Nephron (organoid): ENCODE measurements at regions not wholly inside any gene's neighbourhood (a gene's known extent, or its start where the extent isn't known, plus 50 kb on each side); places are given as distances from the start of the nearest gene placed in this dataset.

Experiments used
- H3K27ac Mint-ChIP-seq, 3 experiments: 2 replicates each; pipeline ENCODE4 v1.8.0; 2020; ENCODE audit warnings: mixed read lengths in 3 of 3, mild to moderate bottlenecking in 2 of 3, moderate library complexity in 1 of 3
- H3K27me3 Mint-ChIP-seq: 2 replicates; pipeline ENCODE4 v1.8.0; 2021; ENCODE audit warnings: low read depth, mild to moderate bottlenecking, moderate library complexity, mixed read lengths
- H3K36me3 Mint-ChIP-seq: 2 replicates; pipeline ENCODE4 v1.8.0; 2020; ENCODE audit warnings: low read depth, mixed read lengths
- H3K4me1 Mint-ChIP-seq: 2 replicates; pipeline ENCODE4 v1.8.0; 2020; ENCODE audit warnings: mixed read lengths
- H3K4me3 Mint-ChIP-seq, 3 experiments: 2 replicates each; pipeline ENCODE4 v1.8.0; 2020; ENCODE audit warnings: mild to moderate bottlenecking in 3 of 3, mixed read lengths in 3 of 3, moderate library complexity in 2 of 3
- H3K9me3 Mint-ChIP-seq: 2 replicates; pipeline ENCODE4 v1.8.0; 2020; ENCODE audit warnings: mixed read lengths
- TF ChIP-seq, protein P1 (sequence below), 3 experiments: fragments of 200-600 bp; sonication (generic); IDR thresholded peaks; one replicate each; pipeline ENCODE4 v1.5.0; 2021; ENCODE audit warnings: antibody characterized with exemption in 3 of 3; ENCODE audit not compliant: unreplicated experiment in 3 of 3

DNA sequence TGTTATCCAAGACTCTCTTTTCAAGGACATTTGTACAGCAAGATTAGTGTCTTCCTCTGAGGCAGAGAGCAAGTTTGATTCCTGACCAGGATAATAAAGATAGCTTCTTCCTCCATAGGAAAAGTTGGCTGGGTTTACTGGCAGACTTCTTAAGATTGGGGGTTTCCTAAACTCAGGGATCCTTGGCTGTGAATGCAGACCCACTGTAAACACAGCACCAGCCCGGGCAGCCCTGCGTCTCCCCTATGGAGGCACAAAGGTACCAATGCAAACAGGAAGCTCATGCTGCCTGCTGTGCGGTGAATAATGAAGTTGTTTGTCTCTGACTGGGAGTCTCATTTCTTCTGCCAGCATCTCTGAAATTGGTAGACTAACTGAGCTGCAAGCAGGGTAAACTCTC lies 96.2 kb upstream of the ARHGAP28 start:
- TF ChIP-seq, protein P1, sequence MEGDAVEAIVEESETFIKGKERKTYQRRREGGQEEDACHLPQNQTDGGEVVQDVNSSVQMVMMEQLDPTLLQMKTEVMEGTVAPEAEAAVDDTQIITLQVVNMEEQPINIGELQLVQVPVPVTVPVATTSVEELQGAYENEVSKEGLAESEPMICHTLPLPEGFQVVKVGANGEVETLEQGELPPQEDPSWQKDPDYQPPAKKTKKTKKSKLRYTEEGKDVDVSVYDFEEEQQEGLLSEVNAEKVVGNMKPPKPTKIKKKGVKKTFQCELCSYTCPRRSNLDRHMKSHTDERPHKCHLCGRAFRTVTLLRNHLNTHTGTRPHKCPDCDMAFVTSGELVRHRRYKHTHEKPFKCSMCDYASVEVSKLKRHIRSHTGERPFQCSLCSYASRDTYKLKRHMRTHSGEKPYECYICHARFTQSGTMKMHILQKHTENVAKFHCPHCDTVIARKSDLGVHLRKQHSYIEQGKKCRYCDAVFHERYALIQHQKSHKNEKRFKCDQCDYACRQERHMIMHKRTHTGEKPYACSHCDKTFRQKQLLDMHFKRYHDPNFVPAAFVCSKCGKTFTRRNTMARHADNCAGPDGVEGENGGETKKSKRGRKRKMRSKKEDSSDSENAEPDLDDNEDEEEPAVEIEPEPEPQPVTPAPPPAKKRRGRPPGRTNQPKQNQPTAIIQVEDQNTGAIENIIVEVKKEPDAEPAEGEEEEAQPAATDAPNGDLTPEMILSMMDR (IDR thresholded peaks at IDR 0.05; ENCODE audit: unreplicated experiment in 3 of 3), result no peak
- H3K27ac Mint-ChIP-seq, result peak overlapping the region; percentile 27 to 92 (median 92)
- peaks cover 8% of the 10 kb centered on the region for H3K9me3 Mint-ChIP-seq
- H3K27me3 Mint-ChIP-seq, result no peaks in the 10 kb centered on the region
- no peaks in the 10 kb centered on the region for H3K36me3 Mint-ChIP-seq
- H3K4me3 Mint-ChIP-seq, result peak overlapping the region in 1 of 3 experiments; percentile 8
- H3K4me1 Mint-ChIP-seq, result peaks cover 54% of the 10 kb centered on the region

DNA sequence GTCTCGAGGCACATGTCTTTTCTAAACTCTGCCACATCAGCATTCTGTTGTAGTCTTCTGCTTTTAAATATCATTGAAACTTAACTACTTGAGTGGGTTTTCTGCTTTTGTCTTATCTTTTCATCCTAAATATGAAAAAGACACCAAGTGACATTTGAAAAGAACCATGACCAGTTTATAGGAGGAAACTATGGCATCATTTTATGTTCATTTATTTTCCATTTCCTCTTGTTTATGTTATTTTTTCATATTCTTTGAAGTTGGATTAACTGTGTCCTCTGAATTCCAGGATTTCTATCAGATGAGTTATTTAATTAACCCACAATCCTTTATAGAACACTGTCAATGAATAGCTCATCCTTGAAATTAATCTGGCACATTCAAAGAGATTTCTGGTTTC lies 93.4 kb upstream of the ARHGAP28 start:
- no peaks in the 10 kb centered on the region for H3K36me3 Mint-ChIP-seq
- no peak overlapping the region for H3K4me3 Mint-ChIP-seq
- peaks cover 8% of the 10 kb centered on the region for H3K9me3 Mint-ChIP-seq
- H3K27me3 Mint-ChIP-seq, result peaks cover 4% of the 10 kb centered on the region
- H3K4me1 Mint-ChIP-seq, result peaks cover 42% of the 10 kb centered on the region
- peak overlapping the region in 1 of 3 experiments; percentile 92 for H3K27ac Mint-ChIP-seq
- TF ChIP-seq, protein P1 (IDR thresholded peaks at IDR 0.05; ENCODE audit: unreplicated experiment in 3 of 3), result no peak

DNA sequence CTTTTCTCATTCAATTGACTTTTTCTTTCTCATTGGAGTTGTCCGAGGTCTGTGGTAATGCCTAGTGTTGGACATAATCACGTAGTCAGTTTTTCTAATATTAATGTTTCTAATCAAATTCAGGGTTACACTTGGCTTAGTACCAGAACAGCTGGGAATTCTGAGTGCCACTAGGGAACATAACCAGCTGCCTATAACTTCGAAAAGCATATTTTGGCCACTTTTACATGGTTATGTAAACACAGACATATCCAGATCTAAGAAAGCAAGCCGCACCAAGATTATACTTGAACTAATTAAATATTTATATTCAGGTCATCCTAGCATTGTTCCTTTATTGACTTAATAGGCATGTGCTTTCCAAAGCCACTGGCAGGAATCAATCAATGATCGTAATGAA lies 91.1 kb upstream of the ARHGAP28 start:
- peaks cover 29% of the 10 kb centered on the region for H3K4me1 Mint-ChIP-seq
- peaks cover 4% of the 10 kb centered on the region for H3K27me3 Mint-ChIP-seq
- H3K9me3 Mint-ChIP-seq, result no peaks in the 10 kb centered on the region
- H3K27ac Mint-ChIP-seq, result no peak overlapping the region
- TF ChIP-seq, protein P1 (IDR thresholded peaks at IDR 0.05; ENCODE audit: unreplicated experiment in 3 of 3), result no peak
- no peaks in the 10 kb centered on the region for H3K36me3 Mint-ChIP-seq
- no peak overlapping the region for H3K4me3 Mint-ChIP-seq

DNA sequence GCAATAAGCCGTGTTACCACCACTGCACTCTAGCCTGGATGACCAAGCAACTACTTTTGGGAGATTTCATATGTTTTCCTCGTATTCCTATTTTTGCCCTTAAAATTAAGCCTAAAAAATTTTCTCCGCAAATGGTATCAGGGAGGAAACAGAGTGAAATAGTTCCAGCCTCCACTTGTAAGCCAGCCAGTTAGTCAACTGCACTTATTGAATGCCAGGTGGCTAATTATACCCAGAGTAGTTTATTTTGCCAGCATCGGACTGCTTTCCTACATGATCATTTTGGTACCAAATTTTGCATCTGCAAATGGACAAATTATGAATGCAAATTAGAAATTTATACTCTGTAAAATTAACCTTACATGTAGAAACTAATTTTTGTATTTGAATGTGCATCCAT lies 90.2 kb upstream of the ARHGAP28 start:
- H3K27ac Mint-ChIP-seq, result no peak overlapping the region
- peaks cover 4% of the 10 kb centered on the region for H3K27me3 Mint-ChIP-seq
- no peak overlapping the region for H3K4me3 Mint-ChIP-seq
- H3K36me3 Mint-ChIP-seq, result no peaks in the 10 kb centered on the region
- H3K9me3 Mint-ChIP-seq, result no peaks in the 10 kb centered on the region
- TF ChIP-seq, protein P1 (IDR thresholded peaks at IDR 0.05; ENCODE audit: unreplicated experiment in 3 of 3), result no peak
- H3K4me1 Mint-ChIP-seq, result peaks cover 21% of the 10 kb centered on the region

DNA sequence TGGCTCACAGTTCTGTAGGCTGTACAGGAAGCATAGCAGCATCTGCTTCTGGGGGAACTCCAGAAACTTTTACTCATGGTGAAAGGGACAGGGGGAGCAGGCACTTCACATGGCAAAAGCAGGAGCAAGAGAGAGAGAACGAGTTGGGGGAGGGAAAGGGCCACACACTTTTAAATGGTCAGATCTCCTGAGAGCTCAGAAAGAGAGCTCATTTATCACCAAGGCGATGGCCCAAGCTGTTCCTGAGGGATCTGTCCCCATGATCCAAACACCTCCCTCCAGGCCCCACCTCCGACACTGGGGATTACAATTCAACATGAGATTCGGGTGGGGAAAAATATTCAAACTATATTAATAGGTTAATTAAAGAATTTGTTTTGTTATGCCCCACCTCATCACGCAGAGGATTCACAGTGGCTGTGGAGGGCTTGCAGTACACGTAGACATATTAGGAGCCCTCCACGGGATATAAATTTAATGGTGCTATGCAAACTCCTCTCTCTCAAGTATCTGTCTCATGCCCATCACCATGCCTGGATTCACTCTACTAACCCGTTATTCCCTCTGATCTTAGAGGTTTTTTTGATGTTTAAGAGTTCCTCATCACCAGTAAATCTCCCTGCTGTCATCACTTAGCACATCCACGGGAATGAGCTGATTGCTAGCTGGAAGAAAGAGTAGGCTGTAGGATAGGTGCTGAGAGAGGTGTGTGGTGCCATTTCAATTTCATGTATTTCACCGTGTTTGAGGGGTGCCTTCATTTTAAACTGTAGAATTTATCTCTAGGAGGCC lies 84.5 kb upstream of the ARHGAP28 start:
- Mint-ChIP-seq H3K4me1 (peaks cover 26% of the 10 kb centered on the region), H3K27ac (peak overlapping the region; percentile 22 to 49 (median 35)), H3K9me3 (no peaks in the 10 kb centered on the region), H3K4me3 (no peak overlapping the region), H3K27me3 (peaks cover 4% of the 10 kb centered on the region), H3K36me3 (no peaks in the 10 kb centered on the region)
- TF ChIP-seq, protein P1 (IDR thresholded peaks at IDR 0.05; ENCODE audit: unreplicated experiment in 3 of 3), result no peak

DNA sequence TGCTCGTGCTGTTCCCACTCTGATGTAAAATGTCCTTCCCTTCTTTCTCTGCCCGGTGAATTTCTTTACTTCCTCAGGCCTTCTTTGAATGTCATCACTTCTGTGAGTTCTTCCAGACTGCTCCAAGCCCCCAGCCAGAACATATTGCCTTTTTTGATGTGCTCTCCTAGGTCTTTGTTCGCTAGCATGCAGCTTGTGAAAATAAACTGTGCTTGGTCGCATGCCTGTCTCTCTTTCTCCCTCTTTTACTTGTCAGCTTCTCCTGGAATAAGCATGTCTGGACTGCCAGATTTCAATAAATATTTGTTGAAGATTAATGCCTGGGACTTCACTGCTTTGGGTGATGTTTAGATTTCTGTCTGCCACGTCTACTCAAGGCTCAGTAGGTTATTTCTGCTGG lies 82.7 kb upstream of the ARHGAP28 start:
- Mint-ChIP-seq H3K4me3 (peak overlapping the region in 1 of 3 experiments; percentile 10), H3K9me3 (no peaks in the 10 kb centered on the region), H3K27ac (peak overlapping the region; percentile 77 to 86 (median 83)), H3K27me3 (no peaks in the 10 kb centered on the region), H3K4me1 (peaks cover 42% of the 10 kb centered on the region), H3K36me3 (no peaks in the 10 kb centered on the region)
- TF ChIP-seq, protein P1 (IDR thresholded peaks at IDR 0.05; ENCODE audit: unreplicated experiment in 3 of 3), result no peak
